Pancreas (tissue), 10 donors: ENCODE measurements at regions not wholly inside any gene's neighbourhood (a gene's known extent, or its start where the extent isn't known, plus 50 kb on each side); places are given as distances from the start of the nearest gene placed in this dataset.

Experiments used
- ATAC-seq, 4 donors: fragments of 200-7000 bp; cut with Tn5 transposase; one replicate each; pipeline versions ENCODE4 v1.8.0 to v1.9.1; 2020; ENCODE audit warnings: mild to moderate bottlenecking in 4 of 4, moderate library complexity in 4 of 4
- DNase-seq, 6 donors: peaks; one replicate each; pipeline ENCODE4 v3.0.0-alpha.2; 2020
- FAIRE-seq: peaks from 2 replicates; lab custom pipeline; 2012; peaks lifted over from hg19 to GRCh38; lab: Jason Lieb, UNC
- H3K27ac ChIP-seq, 4 donors: fragments of 200-600 bp; sonication (generic); 1 replicate in 3 of 4; 2 replicates in 1 of 4; pipeline versions ENCODE4 v1.5.0 to v1.8.0; 2020
- H3K27me3 ChIP-seq, 4 donors: fragments of 200-600 bp; one replicate each; pipeline ENCODE4 v1.8.0; 2021
- H3K36me3 ChIP-seq, 3 donors: fragments of 200-600 bp; sonication (generic) in 1 of 3; one replicate each; pipeline versions ENCODE4 v1.5.0 to v1.8.0; 2020 to 2021
- H3K4me1 ChIP-seq, 3 donors: fragments of 200-600 bp; one replicate each; pipeline ENCODE4 v1.8.0; 2021
- H3K4me3 ChIP-seq, 4 donors: fragments of 200-600 bp; sonication (generic) in 2 of 4; one replicate each; pipeline versions ENCODE4 v1.5.0 to v1.8.0; 2020 to 2021
- H3K9me3 ChIP-seq, 4 donors: fragments of 200-600 bp; one replicate each; pipeline ENCODE4 v1.8.0; 2021
- CTCF ChIP-seq, 4 donors: fragments of 200-600 bp; sonication (generic) in 3 of 4; IDR thresholded peaks; one replicate each; pipeline versions ENCODE4 v1.5.0 to v1.8.0; 2021; ENCODE audit warnings: antibody characterized with exemption in 4 of 4
- WGBS, 2 donors: extraction: QIAGEN DNeasy Blood & Tissue Kit; methylation state at CpG; one replicate each; pipeline ENCODE4 v1.1.7; 2013; 5-methylcytosine and 5-hydroxymethylcytosine counted together
- intact Hi-C, 3 donors: fragments of 100-400 bp; cut with DNase I; formaldehyde crosslinking; loops; one replicate each; pipeline versions ENCODE4 v1.11.1 to v1.14.2; 2022
- donor health status: healthy with polysubstance abuse.
- donor health status: DM: no; HTN: no; CAD: no; lungs with moderate emphysema.
- donor health status: DM: no; HTN: no; CAD: no.
- donor health status: control.
- donor health status: control.
- donor health status: Bipolar disorder and iron deficiency.
- donor health status: DM: yes; HTN: yes; CAD: no.
- donor health status: DM: no; HTN: no; CAD: no.
- donor health status: DM: no; HTN: no; CAD: no.
- donor health status: DM: yes; HTN: yes; CAD: no.

- intact Hi-C loops, result no loop called here
- H3K4me3 ChIP-seq, result no peak overlapping the region
- no peak for FAIRE-seq
These were observed 518.1 kb downstream of the ELAVL2 start for GRCh38 chr9:23307731-23308513.

GRCh38 chr9:23309800-23310199 is 516.2 kb downstream of the ELAVL2 start:
- Histone ChIP-seq H3K27me3 (no peaks in the 10 kb centered on the region), H3K27ac (no peak overlapping the region), H3K4me3 (no peak overlapping the region), H3K36me3 (no peaks in the 10 kb centered on the region), H3K4me1 (no peaks in the 10 kb centered on the region), H3K9me3 (no peaks in the 10 kb centered on the region)
- DNase-seq (no peak), ATAC-seq (no peak), FAIRE-seq (no peak)
- TF ChIP-seq CTCF (IDR thresholded peaks at IDR 0.05), result no peak
- intact Hi-C loops, result no loop called here

More at GRCh38 chr9:23307731-23308513, 518.1 kb downstream of the ELAVL2 start:
- H3K27me3 ChIP-seq, result no peaks in the 10 kb centered on the region
- WGBS, 2 donors, result 49 to 59% methylated on average over 5 of the region's 5 CpGs
- no peak overlapping the region for H3K27ac ChIP-seq
- ATAC-seq (no peak), DNase-seq (no peak)
- H3K4me1 ChIP-seq, result no peaks in the 10 kb centered on the region
- H3K9me3 ChIP-seq, result no peaks in the 10 kb centered on the region
- H3K36me3 ChIP-seq, result no peaks in the 10 kb centered on the region
- TF ChIP-seq CTCF (IDR thresholded peaks at IDR 0.05), result no peak

- Histone ChIP-seq H3K27me3 (no peaks in the 10 kb centered on the region), H3K4me3 (no peak overlapping the region), H3K9me3 (no peaks in the 10 kb centered on the region), H3K4me1 (no peaks in the 10 kb centered on the region), H3K27ac (no peak overlapping the region), H3K36me3 (no peaks in the 10 kb centered on the region)
- WGBS, 2 donors, result 63 to 68% methylated on average over 4 of the region's 4 CpGs
- intact Hi-C loops, result no loop called here
- FAIRE-seq (no peak), DNase-seq (no peak), ATAC-seq (no peak)
- no peak for TF ChIP-seq CTCF (IDR thresholded peaks at IDR 0.05)
These were observed 511.8 kb downstream of the ELAVL2 start for GRCh38 chr9:23314247-23314646.

- no peak for DNase-seq
- H3K27me3 ChIP-seq, result no peaks in the 10 kb centered on the region
- no peak for TF ChIP-seq CTCF (IDR thresholded peaks at IDR 0.05)
- ATAC-seq, result no peak
- no peaks in the 10 kb centered on the region for H3K4me1 ChIP-seq
- no peak overlapping the region for H3K27ac ChIP-seq
- FAIRE-seq, result no peak
- H3K4me3 ChIP-seq, result no peak overlapping the region
- H3K9me3 ChIP-seq, result no peaks in the 10 kb centered on the region
- intact Hi-C loops, result no loop called here
- H3K36me3 ChIP-seq, result no peaks in the 10 kb centered on the region
These were observed 506.9 kb downstream of the ELAVL2 start for GRCh38 chr9:23319092-23319491.

- DNase-seq (no peak), FAIRE-seq (no peak), ATAC-seq (no peak)
- Histone ChIP-seq H3K27me3 (no peaks in the 10 kb centered on the region), H3K9me3 (no peaks in the 10 kb centered on the region), H3K36me3 (no peaks in the 10 kb centered on the region), H3K4me3 (no peak overlapping the region), H3K27ac (no peak overlapping the region), H3K4me1 (no peaks in the 10 kb centered on the region)
- intact Hi-C loops, result no loop called here
- TF ChIP-seq CTCF (IDR thresholded peaks at IDR 0.05), result no peak
- 43 to 47% methylated on average over 2 of the region's 2 CpGs for WGBS, 2 donors
These were observed 505.0 kb downstream of the ELAVL2 start for GRCh38 chr9:23321049-23321448.
